Mesendoderm (in vitro differentiated cells): ENCODE measurements at regions not wholly inside any gene's neighbourhood (a gene's known extent, or its start where the extent isn't known, plus 50 kb on each side); places are given as distances from the start of the nearest gene placed in this dataset.
A peak's percentile ranks its signal among the peaks of the same experiment; 100 is the strongest.

Experiments
- DNase-seq: peaks from one replicate; pipeline ENCODE4 v3.0.0; 2013
- H2AK5ac ChIP-seq: 2 replicates; pipeline ENCODE4 v1.6.1; 2013; ENCODE audit warnings: low read length, inconsistent platforms
- H2BK120ac ChIP-seq: 2 replicates; pipeline ENCODE4 v1.6.1; 2013; ENCODE audit warnings: low read depth, mild to moderate bottlenecking, low read length, moderate library complexity, mixed read lengths
- H2BK15ac ChIP-seq: replicated peaks from 2 replicates; pipeline ENCODE4 v1.6.1; 2013; ENCODE audit warnings: low read depth, mild to moderate bottlenecking, moderate library complexity
- H2BK5ac ChIP-seq: 2 replicates; pipeline ENCODE4 v1.6.1; 2013; ENCODE audit warnings: low read length, inconsistent platforms
- H3K18ac ChIP-seq: 2 replicates; pipeline ENCODE4 v1.6.1; 2013; ENCODE audit warnings: mild to moderate bottlenecking, low read length, mixed read lengths
- H3K23ac ChIP-seq: one replicate; pipeline ENCODE4 v1.6.1; 2013; ENCODE audit warnings: low read length
- H3K27ac ChIP-seq: 2 replicates; pipeline ENCODE4 v1.5.1; 2013; ENCODE audit warnings: low read depth, mild to moderate bottlenecking, inconsistent platforms, low read length, moderate library complexity
- H3K27me3 ChIP-seq: 2 replicates; pipeline ENCODE4 v1.6.1; 2013; ENCODE audit warnings: low read length, control low read depth, mild to moderate bottlenecking, inconsistent platforms; ENCODE audit not compliant: insufficient read depth, poor library complexity
- H3K36me3 ChIP-seq: 2 replicates; pipeline ENCODE4 v1.6.1; 2013; ENCODE audit warnings: low read length, inconsistent platforms; ENCODE audit not compliant: control insufficient read depth, insufficient read depth
- H3K4ac ChIP-seq: one replicate; pipeline ENCODE4 v1.6.1; 2013; ENCODE audit warnings: low read depth, mild to moderate bottlenecking, low read length, moderate library complexity
- H3K4me1 ChIP-seq: 2 replicates; pipeline ENCODE4 v1.6.1; 2013; ENCODE audit warnings: low read depth, low read length, inconsistent platforms; ENCODE audit not compliant: control insufficient read depth
- H3K4me2 ChIP-seq: 2 replicates; pipeline ENCODE4 v1.6.1; 2013; ENCODE audit warnings: low read length
- H3K4me3 ChIP-seq: 2 replicates; pipeline ENCODE4 v1.5.1; 2013; ENCODE audit warnings: mild to moderate bottlenecking, low read length
- H3K56ac ChIP-seq: one replicate; pipeline ENCODE4 v1.6.1; 2013; ENCODE audit warnings: low read length
- H3K79me1 ChIP-seq: 2 replicates; pipeline ENCODE4 v1.6.1; 2013; ENCODE audit warnings: low read length, inconsistent platforms
- H3K79me2 ChIP-seq: 2 replicates; pipeline ENCODE4 v1.6.1; 2013; ENCODE audit warnings: mild to moderate bottlenecking, low read length; ENCODE audit not compliant: control insufficient read depth, insufficient read depth
- H3K9ac ChIP-seq: 2 replicates; pipeline ENCODE4 v1.6.1; 2013; ENCODE audit warnings: low read length, inconsistent platforms
- H4K5ac ChIP-seq: one replicate; pipeline ENCODE4 v1.6.1; 2013; ENCODE audit warnings: low read length
- H4K8ac ChIP-seq: one replicate; pipeline ENCODE4 v1.6.1; 2013; ENCODE audit warnings: low read depth, mild to moderate bottlenecking, control low read depth, low read length, moderate library complexity
- WGBS: extraction: QIAGEN DNeasy Blood & Tissue Kit; methylation state at CpG from one replicate; pipeline ENCODE4 v1.1.7; 2013; ENCODE audit warnings: low lambda C conversion rate, missing lambda C conversion rate; ENCODE audit not compliant: insufficient coverage; ENCODE audit errors: extremely low coverage; 5-methylcytosine and 5-hydroxymethylcytosine counted together

GRCh38 chr2:104078431-104079157 lies 775.3 kb upstream of the POU3F3 start:
- H3K79me1 ChIP-seq, result no peaks in the 10 kb centered on the region
- H4K8ac ChIP-seq, result no peak overlapping the region
- no peak overlapping the region for H3K27ac ChIP-seq
- no peak overlapping the region for H3K4me2 ChIP-seq
- no peak overlapping the region for H3K56ac ChIP-seq
- H3K4me3 ChIP-seq, result no peak overlapping the region
- H2BK5ac ChIP-seq, result no peak overlapping the region
- no peak overlapping the region for H3K23ac ChIP-seq
- no peak overlapping the region for H3K9ac ChIP-seq
- H3K36me3 ChIP-seq, result no peaks in the 10 kb centered on the region
- DNase-seq, result peak; percentile 13
- H2AK5ac ChIP-seq, result no peak overlapping the region
- no peaks in the 10 kb centered on the region for H3K4me1 ChIP-seq
- no peak overlapping the region for H2BK15ac ChIP-seq
- H3K4ac ChIP-seq, result no peak overlapping the region
- no CpG with 5 or more reads among the region's 9 CpGs for WGBS
- H3K79me2 ChIP-seq, result no peaks in the 10 kb centered on the region
- no peak overlapping the region for H3K18ac ChIP-seq
- H4K5ac ChIP-seq, result no peak overlapping the region
- H3K27me3 ChIP-seq, result no peaks in the 10 kb centered on the region
- H2BK120ac ChIP-seq, result no peak overlapping the region

DNA sequence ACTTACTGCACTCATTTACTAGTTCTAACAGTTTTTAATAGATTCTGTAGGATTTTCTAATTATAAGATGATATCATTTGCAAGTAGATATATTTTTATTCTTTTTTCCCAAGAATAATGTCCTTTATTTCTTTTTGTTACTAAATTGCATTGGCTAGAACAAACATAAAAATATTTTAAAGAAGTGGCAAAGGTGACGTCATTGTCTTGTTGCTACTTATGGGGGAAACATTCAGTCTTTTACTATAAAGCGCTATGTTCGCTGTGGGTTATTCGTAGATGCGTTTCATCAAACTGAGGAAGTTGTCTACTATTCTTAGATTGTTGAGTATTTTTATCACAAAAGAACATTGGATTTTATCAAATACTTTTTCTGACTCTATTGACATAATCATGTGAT lies 765.2 kb upstream of the POU3F3 start:
- no peak overlapping the region for H3K9ac ChIP-seq
- H3K4ac ChIP-seq, result no peak overlapping the region
- H2BK5ac ChIP-seq, result no peak overlapping the region
- no peak overlapping the region for H3K27ac ChIP-seq
- H3K79me1 ChIP-seq, result no peaks in the 10 kb centered on the region
- DNase-seq, result no peak
- H3K36me3 ChIP-seq, result no peaks in the 10 kb centered on the region
- H2AK5ac ChIP-seq, result no peak overlapping the region
- no peak overlapping the region for H2BK15ac ChIP-seq
- H4K5ac ChIP-seq, result no peak overlapping the region
- no peaks in the 10 kb centered on the region for H3K79me2 ChIP-seq
- H3K27me3 ChIP-seq, result no peaks in the 10 kb centered on the region
- no peak overlapping the region for H3K18ac ChIP-seq
- H3K23ac ChIP-seq, result no peak overlapping the region
- no peak overlapping the region for H3K4me2 ChIP-seq
- no peak overlapping the region for H3K56ac ChIP-seq
- H2BK120ac ChIP-seq, result no peak overlapping the region
- WGBS, result no CpG with 5 or more reads among the region's 5 CpGs
- no peaks in the 10 kb centered on the region for H3K4me1 ChIP-seq
- no peak overlapping the region for H3K4me3 ChIP-seq
- no peak overlapping the region for H4K8ac ChIP-seq

DNA sequence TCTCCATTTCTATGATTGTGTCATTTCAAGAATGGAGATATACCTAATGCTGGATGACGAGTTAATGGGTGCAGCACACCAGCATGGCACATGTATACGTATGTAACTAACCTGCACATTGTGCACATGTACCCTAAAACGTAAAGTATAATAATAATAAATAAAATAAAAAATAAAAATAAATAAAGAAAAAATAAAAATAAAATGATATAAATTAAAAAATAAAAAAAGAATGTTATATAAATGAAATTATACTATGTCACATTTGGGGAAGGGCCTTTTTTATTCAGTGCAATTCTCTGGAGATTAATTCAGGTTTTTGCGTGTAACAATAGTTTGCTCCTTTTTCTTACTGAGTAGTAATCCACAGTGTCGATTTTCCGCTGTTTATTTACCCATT lies 763.5 kb upstream of the POU3F3 start:
- Histone ChIP-seq H3K56ac (no peak overlapping the region), H3K23ac (no peak overlapping the region), H2BK120ac (no peak overlapping the region), H3K27ac (no peak overlapping the region), H3K36me3 (no peaks in the 10 kb centered on the region), H2BK15ac (no peak overlapping the region), H3K79me1 (no peaks in the 10 kb centered on the region), H3K27me3 (no peaks in the 10 kb centered on the region), H2AK5ac (no peak overlapping the region), H2BK5ac (no peak overlapping the region), H3K18ac (no peak overlapping the region), H3K4ac (no peak overlapping the region), H3K9ac (no peak overlapping the region), H3K4me2 (no peak overlapping the region), H4K8ac (no peak overlapping the region), H3K4me1 (no peaks in the 10 kb centered on the region), H3K4me3 (no peak overlapping the region), H3K79me2 (no peaks in the 10 kb centered on the region), H4K5ac (no peak overlapping the region)
- no CpG with 5 or more reads among the region's 6 CpGs for WGBS
- DNase-seq, result no peak

DNA sequence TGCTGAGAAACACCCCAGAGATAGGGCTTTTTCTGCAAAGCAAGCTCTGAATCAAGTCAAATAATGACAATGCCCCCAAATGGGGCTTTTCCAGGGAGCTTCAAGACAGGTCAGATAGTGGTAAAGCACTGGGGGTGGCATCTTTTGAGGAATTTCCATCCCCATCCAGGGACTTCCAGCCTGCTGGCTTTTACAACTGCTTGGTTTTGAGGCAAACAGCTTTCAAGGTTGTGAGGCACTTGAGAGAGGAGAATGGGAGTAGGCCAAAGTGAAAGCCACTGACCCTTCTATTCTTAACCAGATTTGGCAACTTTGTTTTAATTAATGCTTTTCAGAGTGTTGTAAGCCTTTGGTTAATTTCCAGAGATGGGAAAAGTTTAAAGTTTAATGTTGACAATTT lies 762.0 kb upstream of the POU3F3 start:
- Histone ChIP-seq H3K36me3 (no peaks in the 10 kb centered on the region), H3K4me2 (no peak overlapping the region), H2BK5ac (no peak overlapping the region), H3K23ac (no peak overlapping the region), H3K56ac (no peak overlapping the region), H3K4ac (no peak overlapping the region), H3K4me1 (no peaks in the 10 kb centered on the region), H4K5ac (no peak overlapping the region), H3K9ac (no peak overlapping the region), H3K27me3 (no peaks in the 10 kb centered on the region), H3K27ac (no peak overlapping the region), H2AK5ac (no peak overlapping the region), H3K79me2 (no peaks in the 10 kb centered on the region), H3K18ac (no peak overlapping the region), H3K79me1 (no peaks in the 10 kb centered on the region), H3K4me3 (no peak overlapping the region), H2BK15ac (no peak overlapping the region), H2BK120ac (no peak overlapping the region), H4K8ac (no peak overlapping the region)
- no peak for DNase-seq

DNA sequence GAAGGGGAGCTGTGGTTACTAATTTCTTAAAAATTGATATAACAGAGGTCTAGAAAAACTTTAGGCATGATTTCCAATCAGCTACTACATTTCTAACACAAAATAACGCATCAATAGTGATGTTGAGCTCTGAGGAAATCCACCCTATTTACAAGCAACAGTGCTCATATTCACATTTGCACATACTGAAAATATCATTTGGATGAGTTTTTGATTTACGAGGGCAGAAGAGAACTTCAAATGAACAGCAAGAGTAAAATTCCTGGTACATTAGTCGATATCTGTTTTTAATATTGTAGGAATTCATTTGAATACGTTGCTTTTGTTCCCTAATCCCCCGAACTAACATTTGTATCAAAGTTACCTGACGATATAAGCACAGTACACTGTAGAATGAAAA lies 761.0 kb upstream of the POU3F3 start:
- H3K23ac ChIP-seq, result no peak overlapping the region
- H3K36me3 ChIP-seq, result no peaks in the 10 kb centered on the region
- no peak for DNase-seq
- WGBS, result no CpG with 5 or more reads among the region's 6 CpGs
- no peak overlapping the region for H3K27ac ChIP-seq
- H3K79me1 ChIP-seq, result no peaks in the 10 kb centered on the region
- H4K5ac ChIP-seq, result no peak overlapping the region
- H3K56ac ChIP-seq, result no peak overlapping the region
- H3K4me2 ChIP-seq, result no peak overlapping the region
- no peak overlapping the region for H3K9ac ChIP-seq
- H2AK5ac ChIP-seq, result no peak overlapping the region
- H3K4me3 ChIP-seq, result no peak overlapping the region
- H2BK15ac ChIP-seq, result no peak overlapping the region
- H3K4me1 ChIP-seq, result no peaks in the 10 kb centered on the region
- H3K18ac ChIP-seq, result no peak overlapping the region
- no peaks in the 10 kb centered on the region for H3K27me3 ChIP-seq
- H3K79me2 ChIP-seq, result no peaks in the 10 kb centered on the region
- H4K8ac ChIP-seq, result no peak overlapping the region
- H3K4ac ChIP-seq, result no peak overlapping the region
- H2BK120ac ChIP-seq, result no peak overlapping the region
- no peak overlapping the region for H2BK5ac ChIP-seq

DNA sequence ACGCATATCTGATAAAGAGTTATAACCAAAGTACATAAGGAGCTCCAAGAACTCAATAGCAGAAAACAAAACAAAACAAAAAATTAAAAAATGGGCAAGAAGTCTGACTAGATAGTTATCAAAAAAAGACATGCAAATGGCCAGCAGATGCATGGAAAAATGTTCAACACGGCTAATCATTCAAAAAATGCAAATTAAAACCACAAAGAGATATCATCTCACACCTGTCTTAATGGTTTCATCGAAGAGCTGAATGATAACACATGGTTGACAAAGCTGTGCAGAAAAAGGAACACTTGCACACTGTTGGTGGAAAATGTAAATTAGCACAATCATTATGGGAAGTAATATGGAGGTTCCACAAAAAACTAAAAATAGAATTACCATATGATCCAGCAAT lies 751.3 kb upstream of the POU3F3 start:
- no peak overlapping the region for H2BK15ac ChIP-seq
- H3K4ac ChIP-seq, result no peak overlapping the region
- no peak overlapping the region for H3K18ac ChIP-seq
- WGBS, result no CpG with 5 or more reads among the region's 3 CpGs
- H3K9ac ChIP-seq, result no peak overlapping the region
- no peak for DNase-seq
- H3K56ac ChIP-seq, result no peak overlapping the region
- H3K79me1 ChIP-seq, result no peaks in the 10 kb centered on the region
- no peaks in the 10 kb centered on the region for H3K27me3 ChIP-seq
- H2AK5ac ChIP-seq, result no peak overlapping the region
- no peak overlapping the region for H3K4me3 ChIP-seq
- no peak overlapping the region for H4K8ac ChIP-seq
- no peak overlapping the region for H3K23ac ChIP-seq
- H3K4me2 ChIP-seq, result no peak overlapping the region
- no peak overlapping the region for H4K5ac ChIP-seq
- H2BK5ac ChIP-seq, result no peak overlapping the region
- H3K79me2 ChIP-seq, result no peaks in the 10 kb centered on the region
- H3K36me3 ChIP-seq, result no peaks in the 10 kb centered on the region
- no peak overlapping the region for H3K27ac ChIP-seq
- H3K4me1 ChIP-seq, result no peaks in the 10 kb centered on the region
- no peak overlapping the region for H2BK120ac ChIP-seq
